CD4-positive, alpha-beta T cell (primary cell): ENCODE measurements at regions not wholly inside any gene's neighbourhood (a gene's known extent, or its start where the extent isn't known, plus 50 kb on each side); places are given as distances from the start of the nearest gene placed in this dataset.
"Not testable (repeated sequence)": the region's sequence is repeated elsewhere in the genome, so short reads cannot be mapped to it uniquely, and the experiment has no call there.

Source experiments
- ATAC-seq: fragments of 200-7000 bp; cut with Tn5 transposase; one replicate; pipeline ENCODE4 v1.10.0; 2022; ENCODE audit warnings: mild to moderate bottlenecking; ENCODE audit not compliant: poor library complexity
- CTCF ChIA-PET: fragments of 350-600 bp; sonication (Branson Sonifier 250); formaldehyde crosslinking; loops from one replicate; lab custom pipeline; 2021; ENCODE audit warnings: antibody characterized with exemption, inconsistent platforms; lab: Charles Lee
- POLR2A ChIA-PET: fragments of 350-600 bp; sonication (Branson Sonifier 250); formaldehyde crosslinking; loops from one replicate; lab custom pipeline; 2021; ENCODE audit warnings: antibody characterized with exemption, inconsistent platforms; lab: Charles Lee
- DNase-seq, 14 experiments: peaks; one replicate each; pipeline ENCODE4 v3.0.0-alpha.2; 2013 to 2020; ENCODE audit warnings: mixed read lengths in 2 of 14
- H3K27ac ChIP-seq, 2 donors: one replicate each; pipeline versions ENCODE4 v1.5.1 to v1.7.0; 2013; ENCODE audit warnings: low read length in 2 of 2, low read depth in 1 of 2, mild to moderate bottlenecking in 1 of 2
- H3K27me3 ChIP-seq, 2 experiments: 1 replicate in 1 of 2; 2 replicates in 1 of 2; pipeline versions ENCODE4 v1.6.1 to v1.7.0; 2013; ENCODE audit warnings: low read length in 2 of 2, control low read depth in 1 of 2, mild to moderate bottlenecking in 1 of 2, moderate library complexity in 1 of 2; ENCODE audit not compliant: insufficient read depth in 2 of 2, control insufficient read depth in 1 of 2
- H3K36me3 ChIP-seq: one replicate; pipeline ENCODE4 v1.6.1; 2013; ENCODE audit warnings: low read length, control low read depth; ENCODE audit not compliant: insufficient read depth
- H3K4me1 ChIP-seq: one replicate; pipeline ENCODE4 v1.6.1; 2013; ENCODE audit warnings: low read length, control low read depth; ENCODE audit not compliant: insufficient read depth
- H3K4me3 ChIP-seq: one replicate; pipeline ENCODE4 v1.5.1; 2013; ENCODE audit warnings: mild to moderate bottlenecking, low read length, moderate library complexity
- H3K9me3 ChIP-seq, 2 experiments: 1 replicate in 1 of 2; 2 replicates in 1 of 2; pipeline versions ENCODE4 v1.6.1 to v1.7.0; 2013; ENCODE audit warnings: low read length in 2 of 2, mild to moderate bottlenecking in 2 of 2, control low read depth in 1 of 2, moderate library complexity in 1 of 2; ENCODE audit not compliant: control insufficient read depth in 1 of 2, insufficient read depth in 1 of 2
- H3K27ac Mint-ChIP-seq: one replicate; pipeline ENCODE4 v1.8.0; 2020; ENCODE audit warnings: mixed read lengths
- H3K27me3 Mint-ChIP-seq: one replicate; pipeline ENCODE4 v1.8.0; 2021; ENCODE audit warnings: mixed read lengths
- H3K36me3 Mint-ChIP-seq: one replicate; pipeline ENCODE4 v1.8.0; 2021; ENCODE audit warnings: low read depth, mixed read lengths
- H3K4me1 Mint-ChIP-seq: one replicate; pipeline ENCODE4 v1.8.0; 2021; ENCODE audit warnings: low read depth, mixed read lengths
- H3K4me3 Mint-ChIP-seq: one replicate; pipeline ENCODE4 v1.8.0; 2020; ENCODE audit warnings: mild to moderate bottlenecking, mixed read lengths
- H3K9me3 Mint-ChIP-seq: one replicate; pipeline ENCODE4 v1.8.0; 2020; ENCODE audit warnings: mixed read lengths
- CTCF ChIP-seq: fragments of 200-600 bp; IDR thresholded peaks from one replicate; pipeline ENCODE4 v1.8.0; 2022; ENCODE audit warnings: antibody characterized with exemption, mild to moderate bottlenecking
- intact Hi-C, 2 experiments: fragments of 100-400 bp; cut with DNase I in 1 of 2; cut with micrococcal nuclease in 1 of 2; formaldehyde crosslinking; loops; one replicate each; pipeline versions ENCODE4 v1.15.1 to v1.9.0; 2023 to 2025; cut with DNase I, micrococcal nuclease

- H3K36me3 ChIP-seq, H3K27ac ChIP-seq, CTCF ChIA-PET, H3K9me3 Mint-ChIP-seq, H3K4me3 Mint-ChIP-seq, H3K4me3 ChIP-seq, ATAC-seq, H3K9me3 ChIP-seq, H3K4me1 ChIP-seq, intact Hi-C loops, H3K27me3 ChIP-seq, H3K4me1 Mint-ChIP-seq, H3K27ac Mint-ChIP-seq, H3K36me3 Mint-ChIP-seq, POLR2A ChIA-PET, DNase-seq, H3K27me3 Mint-ChIP-seq: not testable (repeated sequence)
These were observed 77.5 kb upstream of the VKORC1L1 start for GRCh38 chr7:65795392-65795716.

- no peak for TF ChIP-seq CTCF
- ChIA-PET CTCF (no interaction called here), POLR2A (no interaction called here)
- no peaks in the 10 kb centered on the region for H3K9me3 Mint-ChIP-seq
- H3K27me3 ChIP-seq: no peaks in the 10 kb centered on the region
- no peak overlapping the region for H3K27ac ChIP-seq
- no peaks in the 10 kb centered on the region for H3K9me3 ChIP-seq
- no peak overlapping the region for H3K4me3 ChIP-seq
- no peak overlapping the region for H3K27ac Mint-ChIP-seq
- ATAC-seq: no peak
- DNase-seq: no peak
- no peak overlapping the region for H3K4me3 Mint-ChIP-seq
- peaks cover 7% of the 10 kb centered on the region for H3K4me1 ChIP-seq
- intact Hi-C loops: no loop called here
- no peaks in the 10 kb centered on the region for H3K27me3 Mint-ChIP-seq
- H3K36me3 ChIP-seq: no peaks in the 10 kb centered on the region
- H3K36me3 Mint-ChIP-seq: no peaks in the 10 kb centered on the region
- H3K4me1 Mint-ChIP-seq: peaks cover 7% of the 10 kb centered on the region
These were observed 76.7 kb upstream of the VKORC1L1 start for GRCh38 chr7:65796205-65796604.

GRCh38 chr7:65797086-65797485 lies 75.8 kb upstream of the VKORC1L1 start:
- H3K4me1 ChIP-seq, H3K4me3 ChIP-seq, H3K36me3 Mint-ChIP-seq, H3K4me3 Mint-ChIP-seq, POLR2A ChIA-PET, H3K36me3 ChIP-seq, H3K9me3 ChIP-seq, CTCF ChIA-PET, ATAC-seq, H3K27me3 ChIP-seq, H3K4me1 Mint-ChIP-seq, H3K9me3 Mint-ChIP-seq, H3K27ac ChIP-seq, H3K27me3 Mint-ChIP-seq, H3K27ac Mint-ChIP-seq, DNase-seq, intact Hi-C loops: not testable (repeated sequence)

GRCh38 chr7:65797566-65797965 lies 75.3 kb upstream of the VKORC1L1 start:
- H3K4me3 Mint-ChIP-seq, ATAC-seq, H3K4me3 ChIP-seq, DNase-seq, H3K27ac Mint-ChIP-seq, H3K27me3 ChIP-seq, H3K36me3 ChIP-seq, intact Hi-C loops, H3K9me3 ChIP-seq, H3K9me3 Mint-ChIP-seq, H3K4me1 Mint-ChIP-seq, H3K27ac ChIP-seq, H3K4me1 ChIP-seq, CTCF ChIA-PET, H3K36me3 Mint-ChIP-seq, H3K27me3 Mint-ChIP-seq, POLR2A ChIA-PET: not testable (repeated sequence)
